ENCODE measurements at regions not wholly inside any gene's neighbourhood (a gene's known extent, or its start where the extent isn't known, plus 50 kb on each side); places are given as distances from the start of the nearest gene placed in this dataset.

- Histone ChIP-seq H4K5ac (ENCODE audit: low read depth, low read length) (no peak overlapping the region), H3K23ac (ENCODE audit: low read depth, low read length) (no peak overlapping the region), H2BK20ac (ENCODE audit: low read depth, low read length) (no peak overlapping the region), H3K4ac (ENCODE audit: low read depth, low read length) (no peak overlapping the region), H4K91ac (ENCODE audit: insufficient read depth, low read depth, low read length) (no peak overlapping the region), H2AK9ac (replicated peaks; ENCODE audit: low read depth, low read length, poor library complexity) (peak overlapping the region; percentile 37), H4K20me1 (ENCODE audit: insufficient read depth, low read length) (no peaks in the 10 kb centered on the region), H3K27me3 (ENCODE audit: control insufficient read depth, insufficient read depth, low read length) (no peaks in the 10 kb centered on the region), H4K8ac (ENCODE audit: low read depth in 2 of 2, low read length in 2 of 2) (no peak overlapping the region), H3K56ac (ENCODE audit: extremely low read depth, insufficient read depth, low read length) (no peak overlapping the region), H3K9ac (ENCODE audit: low read depth, low read length) (no peak overlapping the region), H2BK15ac (ENCODE audit: low read depth, low read length) (no peak overlapping the region), H3K36me3 (ENCODE audit: control insufficient read depth, insufficient read depth, low read length) (no peaks in the 10 kb centered on the region), H2BK5ac (ENCODE audit: low read depth, low read length, poor library complexity, severe bottlenecking) (no peak overlapping the region), H3K27ac (ENCODE audit: insufficient read depth, low read length) (no peak overlapping the region), H3K4me3 (ENCODE audit: insufficient read depth, low read depth, low read length) (no peak overlapping the region), H2AK5ac (ENCODE audit: low read depth, low read length) (no peak overlapping the region), H3K18ac (ENCODE audit: low read depth, low read length) (no peak overlapping the region), H3K9me3 (ENCODE audit: control insufficient read depth, insufficient read depth, low read length) (peaks cover 14% of the 10 kb centered on the region), H2AFZ (replicated peaks; ENCODE audit: low read length, poor library complexity) (no peak overlapping the region), H2BK120ac (ENCODE audit: low read depth, low read length) (no peak overlapping the region), H3K14ac (replicated peaks; ENCODE audit: low read depth, low read length) (no peak overlapping the region), H3K4me2 (ENCODE audit: low read depth, low read length) (no peak overlapping the region), H3K4me1 (ENCODE audit: control insufficient read depth, insufficient read depth, low read length) (no peaks in the 10 kb centered on the region), H3K9me1 (ENCODE audit: insufficient read depth, low read length) (no peaks in the 10 kb centered on the region), H3K79me1 (ENCODE audit: low read depth in 1 of 2, low read length in 2 of 2) (no peaks in the 10 kb centered on the region)
- no TSS peak for BruUV-seq (replicated peaks)
- POLR2A ChIA-PET (ENCODE audit: unreplicated experiment): no interaction called here
- no peak for TF ChIP-seq RFX5 (IDR thresholded peaks at IDR 0.05; ENCODE audit: low read depth, low read length)
- no peak for TF ChIP-seq CEBPB (IDR thresholded peaks at IDR 0.05; ENCODE audit: low read depth, low read length)
- TF ChIP-seq RCOR1 (IDR thresholded peaks at IDR 0.05; ENCODE audit: insufficient replicate concordance, low read length): no peak
- TF ChIP-seq BHLHE40 (IDR thresholded peaks at IDR 0.05; ENCODE audit: low read depth, low read length): no peak
- no peak for TF ChIP-seq CHD1 (IDR thresholded peaks at IDR 0.05; ENCODE audit: low read depth, low read length)
- TF ChIP-seq FOS (IDR thresholded peaks at IDR 0.05; ENCODE audit: low read depth, low read length): no peak
- TF ChIP-seq MAFK (IDR thresholded peaks at IDR 0.05; ENCODE audit: low read depth, low read length): no peak
- TF ChIP-seq, protein P1, sequence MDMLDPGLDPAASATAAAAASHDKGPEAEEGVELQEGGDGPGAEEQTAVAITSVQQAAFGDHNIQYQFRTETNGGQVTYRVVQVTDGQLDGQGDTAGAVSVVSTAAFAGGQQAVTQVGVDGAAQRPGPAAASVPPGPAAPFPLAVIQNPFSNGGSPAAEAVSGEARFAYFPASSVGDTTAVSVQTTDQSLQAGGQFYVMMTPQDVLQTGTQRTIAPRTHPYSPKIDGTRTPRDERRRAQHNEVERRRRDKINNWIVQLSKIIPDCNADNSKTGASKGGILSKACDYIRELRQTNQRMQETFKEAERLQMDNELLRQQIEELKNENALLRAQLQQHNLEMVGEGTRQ (IDR thresholded peaks at IDR 0.05; ENCODE audit: low read depth, low read length): no peak
- no peak for TF ChIP-seq SMC3 (IDR thresholded peaks at IDR 0.05; ENCODE audit: low read depth, low read length)
- in situ Hi-C loops (cut with MboI; ENCODE audit: low sequenced_read_pairs): no loop called here
- CTCF ChIA-PET: no interaction called here
- dilution Hi-C loops (cut with HindIII; ENCODE audit: low sequenced_read_pairs, unreplicated experiment): no loop called here
- no peak for ATAC-seq (ENCODE audit: low read depth)
- DNase-seq: no peak
- intact Hi-C loops (cut with micrococcal nuclease): no loop called here
- WGBS, 2 experiments (ENCODE audit: extremely low coverage in 2 of 2, insufficient read length in 1 of 2): 60% methylated on average over 1 of the region's 3 CpGs; no CpG with 5 or more reads in 1 of the 2 experiments
Measured at GRCh38 chr20:60561052-60561451, 602.8 kb downstream of the CDH26 start.
